ENCODE measurements at regions not wholly inside any gene's neighbourhood (a gene's known extent, or its start where the extent isn't known, plus 50 kb on each side); places are given as distances from the start of the nearest gene placed in this dataset.
"Not testable (repeated sequence)": the region's sequence is repeated elsewhere in the genome, so short reads cannot be mapped to it uniquely, and the experiment has no call there.

- H3K4me3 ChIP-seq (ENCODE audit: low read depth, low read length), result not testable (repeated sequence)
These were observed 58.7 kb upstream of the ZNF519 start for GRCh38 chr18:14190776-14191442.

GRCh38 chr18:14189858-14190257, 57.6 kb upstream of the ZNF519 start:
- no peak overlapping the region for H3K4me3 ChIP-seq (ENCODE audit: low read depth, low read length)

- H3K4me3 ChIP-seq (ENCODE audit: low read depth, low read length), result not testable (repeated sequence)
These were observed 56.6 kb upstream of the ZNF519 start for GRCh38 chr18:14188751-14189406.

All from iPS-11a (cell line).